Hematopoietic multipotent progenitor cell treated with erythropoietin and hydrocortisone succinate and interleukin-3 and kit ligand, for 6 days (in vitro differentiated cells): ENCODE measurements at regions not wholly inside any gene's neighbourhood (a gene's known extent, or its start where the extent isn't known, plus 50 kb on each side); places are given as distances from the start of the nearest gene placed in this dataset.

ENCODE experiments used
- DNase-seq: peaks from one replicate; pipeline ENCODE4 v3.0.0-alpha.2; 2015

DNA sequence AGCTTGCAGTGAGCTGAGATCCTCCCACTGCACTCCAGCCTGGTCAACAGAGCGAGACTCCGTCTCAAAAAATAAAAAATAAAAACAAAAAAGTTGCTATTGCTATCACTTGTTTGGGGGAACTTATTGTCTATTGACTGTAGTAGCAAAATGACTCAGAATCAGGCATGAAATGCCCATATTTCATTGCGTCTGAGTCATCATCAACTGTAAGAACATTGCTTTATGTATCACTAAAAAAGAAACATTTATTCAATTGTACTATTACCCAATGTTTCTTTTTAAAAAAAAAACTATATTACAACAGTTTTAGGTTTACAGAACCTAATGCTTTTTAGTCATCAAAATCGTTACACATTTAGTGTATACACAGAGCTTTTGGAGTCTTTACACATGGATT, 91.0 kb upstream of the FMN2 start:
- no peak for DNase-seq

DNA sequence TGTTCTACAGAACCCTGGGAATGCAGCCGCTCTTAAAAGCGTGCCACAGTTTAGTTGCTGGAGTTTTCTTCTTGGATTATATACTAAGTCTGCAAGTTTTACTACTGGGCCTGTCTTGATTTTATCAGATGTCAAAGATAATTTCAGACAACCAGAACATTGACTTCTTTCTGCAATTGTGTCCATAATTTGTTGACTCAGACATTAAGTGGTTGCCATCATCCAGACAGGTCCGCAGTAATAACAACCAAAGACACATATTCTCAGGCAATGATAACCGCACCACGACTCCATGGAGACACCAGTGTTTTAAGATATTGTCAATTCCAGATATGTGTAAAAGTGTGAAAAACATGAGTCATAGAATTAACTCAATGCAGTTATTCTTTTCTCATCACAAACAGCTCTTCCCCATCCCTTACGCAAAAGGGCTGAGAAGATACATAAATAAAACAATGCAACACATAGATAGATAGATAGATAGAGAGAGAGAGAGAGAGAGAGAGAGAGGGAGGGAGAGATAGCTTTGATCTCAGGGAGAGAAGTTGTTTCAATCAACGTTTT, 90.4 kb upstream of the FMN2 start:
- no peak for DNase-seq

DNA sequence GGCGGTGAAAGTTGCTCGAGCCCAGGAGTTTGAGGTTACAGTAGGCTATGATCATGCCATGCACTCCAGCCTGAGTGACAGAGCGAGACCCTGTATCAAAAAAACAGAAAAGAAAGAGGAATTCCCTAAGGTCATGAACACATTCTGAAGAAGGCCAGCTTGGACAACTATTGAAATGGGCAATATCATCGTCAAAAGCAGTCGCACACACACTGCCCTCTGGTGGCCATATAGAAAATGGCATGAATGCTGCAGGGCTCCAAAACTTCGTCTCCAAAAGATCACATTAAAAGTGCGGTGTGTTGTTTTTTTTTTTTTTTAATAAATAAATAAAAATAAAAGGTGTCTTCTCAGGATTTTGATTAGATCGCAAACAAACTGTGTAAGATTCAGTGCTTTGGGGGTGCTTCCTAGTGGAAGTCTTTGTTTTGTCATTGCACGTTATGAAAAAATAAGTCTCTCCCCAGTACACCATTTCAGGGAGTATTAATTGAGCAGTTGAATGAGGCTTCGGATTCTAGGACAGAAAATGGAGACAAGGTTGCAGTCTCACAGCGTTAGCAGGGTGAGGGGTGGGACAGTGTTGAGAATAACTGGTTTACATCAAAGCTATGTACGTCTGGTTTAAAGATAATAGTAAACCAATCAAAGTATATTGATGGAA, 87.5 kb upstream of the FMN2 start:
- peak; percentile 57 for DNase-seq

DNA sequence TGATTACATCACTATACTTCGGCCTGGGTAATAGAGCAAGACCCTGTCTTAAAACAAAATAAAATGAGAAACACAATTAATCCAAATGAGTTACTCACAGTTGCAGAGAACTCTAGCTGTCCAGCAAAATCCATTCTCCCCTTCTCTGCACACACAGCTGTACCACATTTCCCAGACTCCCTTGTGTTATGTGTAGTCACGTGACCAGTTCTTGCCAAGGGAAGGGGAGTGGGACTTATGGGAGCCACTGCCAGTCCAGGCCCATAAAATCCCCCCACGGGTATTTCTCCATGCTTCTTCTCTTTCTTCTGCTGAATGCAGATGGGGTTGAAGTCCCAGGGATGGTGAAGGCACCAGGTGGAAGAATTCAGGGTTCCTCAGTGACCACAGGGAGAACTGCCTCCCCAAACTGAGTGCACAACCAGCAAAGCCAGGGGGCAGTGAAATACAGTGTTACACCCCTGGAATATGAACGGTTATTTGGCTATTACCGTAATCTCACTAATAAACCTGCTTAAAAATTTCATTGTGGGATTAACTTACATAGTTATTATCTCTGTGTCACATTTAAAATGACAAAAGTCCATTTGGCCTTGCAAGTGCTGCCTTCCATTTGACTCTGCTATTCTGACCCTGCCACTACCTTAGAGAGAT, 85.6 kb upstream of the FMN2 start:
- DNase-seq = no peak

DNA sequence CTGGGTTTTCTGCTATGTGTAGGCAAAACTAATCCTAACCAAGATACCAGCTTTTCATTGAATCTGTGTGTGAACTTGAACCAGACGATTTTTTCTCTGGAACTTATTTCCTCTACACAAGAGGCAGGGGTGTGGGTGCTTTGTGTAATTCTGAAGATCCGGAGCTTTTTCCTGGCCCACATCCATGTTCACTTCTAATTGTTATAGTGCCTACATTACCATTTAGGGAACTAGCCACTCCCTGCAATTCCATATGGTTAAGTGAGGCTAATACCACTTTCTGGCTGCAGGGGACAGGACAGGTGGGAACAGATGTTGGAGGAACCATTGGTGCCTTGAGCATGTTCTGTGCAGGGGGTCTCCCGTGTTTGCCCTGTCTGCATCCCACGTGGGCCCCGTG, 83.4 kb upstream of the FMN2 start:
- no peak for DNase-seq

DNA sequence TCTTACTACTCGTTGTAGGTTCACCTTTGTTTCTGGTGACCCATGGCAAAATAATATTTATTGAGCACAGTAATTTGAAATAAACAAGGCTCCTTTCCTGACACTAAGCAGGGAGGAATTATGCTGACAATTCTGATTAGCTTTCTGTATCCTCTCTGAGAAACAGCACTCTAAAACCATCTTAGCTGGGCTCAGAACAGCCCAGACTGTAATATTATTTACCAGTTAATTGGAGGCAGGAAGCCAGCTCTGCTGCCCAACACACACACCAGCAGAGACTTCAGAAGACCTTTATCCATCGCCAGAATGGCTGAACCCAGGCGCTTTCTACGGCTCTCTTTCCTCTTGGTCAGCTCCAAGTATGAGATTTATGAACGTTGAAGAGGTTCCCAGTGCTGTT, 77.6 kb upstream of the FMN2 start:
- DNase-seq = no peak

DNA sequence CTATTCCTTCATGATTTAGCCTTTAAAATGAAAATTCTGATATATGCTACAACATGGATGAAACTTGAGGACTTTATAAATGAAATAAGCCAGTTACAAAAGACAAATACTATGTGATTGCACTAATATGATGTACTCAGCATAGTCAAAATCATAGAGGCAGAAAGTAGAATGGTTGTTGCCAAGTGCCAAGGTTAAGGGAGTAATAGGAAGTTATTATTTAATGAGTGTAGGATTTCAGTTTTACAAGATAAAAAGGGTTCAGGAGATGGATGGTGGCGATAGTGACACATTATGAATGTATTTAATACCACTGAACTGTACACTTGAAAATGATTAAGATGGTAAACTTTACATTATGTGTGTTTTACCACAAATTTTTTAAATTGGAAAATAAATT, 73.1 kb upstream of the FMN2 start:
- no peak for DNase-seq

GRCh38 chr1:240019524-240019923, 72.2 kb upstream of the FMN2 start:
- no peak for DNase-seq

DNA sequence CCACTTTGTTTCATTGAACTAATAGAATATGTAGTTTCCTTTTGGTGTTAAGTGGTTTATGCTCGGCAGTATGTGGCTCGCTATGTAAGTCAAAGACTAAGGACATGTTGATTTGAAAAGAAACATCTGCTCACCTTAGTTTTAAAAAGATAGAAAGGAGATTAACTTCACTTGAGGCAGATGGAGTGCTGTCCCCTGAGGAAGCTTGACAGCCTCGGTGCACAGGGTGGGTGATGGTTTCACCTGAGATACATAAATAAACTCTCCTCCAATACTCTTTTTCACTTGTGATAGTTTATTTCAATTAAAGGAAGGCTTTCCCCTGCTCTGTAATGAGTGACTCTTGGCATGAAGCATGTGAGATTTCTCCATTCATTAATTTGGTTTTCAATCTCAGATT, 70.8 kb upstream of the FMN2 start:
- no peak for DNase-seq

DNA sequence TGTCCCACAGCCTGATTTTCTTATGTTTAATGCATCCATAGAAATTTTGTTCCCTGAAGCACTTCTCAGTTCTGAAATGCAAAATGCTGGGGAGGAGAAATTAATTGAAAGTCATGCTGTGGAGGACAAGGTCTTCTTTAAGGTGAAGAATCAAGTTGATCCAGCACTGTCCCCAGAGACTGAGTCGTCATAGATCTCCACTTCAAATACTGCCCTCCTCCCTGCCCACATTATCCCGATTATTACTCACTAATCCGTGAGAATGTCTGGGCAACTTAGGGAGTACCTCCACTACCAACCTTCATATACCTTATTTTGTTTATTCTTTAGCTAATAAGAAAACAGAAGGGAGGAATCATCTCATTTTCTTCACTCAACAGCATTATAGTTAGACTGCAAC, 70.0 kb upstream of the FMN2 start:
- DNase-seq = no peak

DNA sequence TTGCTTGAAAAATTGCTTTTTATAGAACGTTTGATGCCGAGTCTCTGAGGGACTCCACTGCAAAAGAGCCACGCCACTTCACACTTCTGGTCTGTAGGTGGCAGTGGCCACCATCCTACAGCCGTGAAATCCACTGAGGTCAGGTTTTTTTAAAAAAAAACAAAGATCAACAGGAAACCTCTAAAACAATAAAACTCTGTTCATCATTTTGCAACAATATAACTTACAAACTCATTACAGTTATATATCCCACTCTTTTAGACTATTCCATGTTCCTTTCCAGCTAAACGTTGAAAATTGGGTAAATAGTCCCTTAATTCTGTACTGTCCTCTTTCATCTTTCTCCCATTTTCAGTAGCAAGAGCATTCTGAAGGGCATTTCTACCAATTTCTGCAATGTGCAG, 64.6 kb upstream of the FMN2 start:
- DNase-seq = peak; percentile 64

DNA sequence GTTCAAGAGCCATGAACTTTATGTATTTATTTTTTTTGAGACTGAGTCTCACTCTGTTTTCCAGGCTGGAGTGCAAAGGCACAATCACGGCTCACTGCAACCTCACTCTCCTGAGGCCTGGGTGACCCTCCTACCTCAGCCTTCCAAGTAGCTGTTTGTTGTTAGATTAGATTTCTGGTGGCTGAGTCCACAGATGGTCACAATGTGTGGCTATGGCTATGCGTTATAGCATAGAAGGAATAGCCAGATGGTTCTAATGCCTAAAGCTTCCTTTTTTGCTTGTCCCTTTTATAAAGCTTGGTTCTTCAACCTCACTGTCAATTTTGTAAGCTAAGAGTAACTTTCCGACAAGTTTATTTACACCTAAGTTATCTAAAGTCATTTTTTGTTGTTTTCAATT, 62.3 kb upstream of the FMN2 start:
- no peak for DNase-seq

DNA sequence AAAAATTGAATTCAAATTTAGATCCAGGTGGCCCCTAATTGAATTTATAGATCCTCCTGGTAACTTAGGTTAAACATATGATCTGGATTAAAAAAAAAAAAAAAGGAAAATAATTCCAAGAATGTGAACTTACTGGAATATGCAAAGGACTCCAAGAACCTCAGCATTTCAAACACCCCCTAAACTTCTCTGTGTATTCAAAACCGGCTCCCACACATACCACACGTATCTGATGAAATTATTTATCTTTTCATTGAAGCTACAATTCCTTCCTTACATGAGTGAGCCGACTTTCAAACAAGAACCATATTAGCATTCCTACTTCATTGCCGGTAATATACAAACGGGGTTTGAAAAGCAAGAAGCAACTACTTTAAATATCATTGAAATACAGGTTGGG, 61.4 kb upstream of the FMN2 start:
- no peak for DNase-seq

DNA sequence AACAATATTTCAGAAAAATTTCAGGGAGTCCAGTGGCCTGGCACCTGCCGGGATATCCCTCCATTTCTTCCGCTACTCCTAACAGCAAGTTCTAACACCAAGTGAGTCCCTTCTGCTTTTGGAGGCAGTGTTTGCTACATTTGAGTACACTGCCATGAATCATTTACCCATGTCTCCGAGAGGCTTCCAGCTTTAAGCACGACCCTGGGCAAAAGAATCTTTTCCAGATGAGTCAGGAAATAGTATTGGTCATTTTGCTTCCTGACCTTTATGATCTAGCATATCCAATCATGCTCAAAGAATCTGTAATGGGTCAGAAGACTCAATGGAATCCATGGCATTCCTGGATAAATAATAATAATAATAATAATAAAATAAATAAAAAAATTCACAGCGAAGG, 60.7 kb upstream of the FMN2 start:
- no peak for DNase-seq

GRCh38 chr1:240031414-240031813, 60.3 kb upstream of the FMN2 start:
- no peak for DNase-seq

DNA sequence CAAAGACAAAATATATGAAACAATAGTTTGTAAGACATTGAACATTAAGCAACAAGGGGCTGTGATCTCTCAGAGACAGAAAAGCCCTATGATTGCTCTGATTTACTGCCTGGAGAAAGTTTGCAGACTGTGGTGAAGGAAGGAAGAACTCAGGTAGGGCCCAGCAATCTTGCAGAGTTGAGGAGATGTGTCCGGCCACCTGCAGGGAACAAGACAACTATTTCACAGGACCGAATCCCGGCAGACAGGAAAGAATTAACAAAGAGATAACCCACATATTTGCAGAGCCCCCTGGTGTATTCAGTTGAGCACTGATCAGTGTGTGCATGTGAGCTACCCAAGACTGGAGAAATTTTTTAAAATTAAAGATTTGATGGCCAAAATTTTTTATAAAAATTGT, 58.3 kb upstream of the FMN2 start:
- DNase-seq = no peak

DNA sequence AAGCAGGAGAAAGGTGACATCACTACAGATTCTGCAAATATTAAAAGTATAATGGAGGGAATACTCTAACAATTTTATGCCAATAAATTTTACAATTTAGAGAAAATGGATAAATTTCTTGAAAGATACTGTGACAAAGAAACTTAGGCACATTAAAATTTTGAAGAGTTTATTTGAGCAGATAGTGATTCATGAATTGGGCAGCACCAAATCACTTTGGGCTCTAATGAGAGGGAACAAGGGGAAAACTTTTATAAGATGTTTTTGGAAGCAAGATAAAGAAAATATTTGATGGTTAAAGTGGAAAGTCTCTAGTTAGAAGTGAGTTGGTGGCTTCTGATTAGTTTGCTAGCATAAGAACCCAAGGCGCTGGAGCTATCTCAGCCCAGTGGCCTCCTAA, 55.2 kb upstream of the FMN2 start:
- no peak for DNase-seq
